GM12865 (cell line): ENCODE measurements at regions not wholly inside any gene's neighbourhood (a gene's known extent, or its start where the extent isn't known, plus 50 kb on each side); places are given as distances from the start of the nearest gene placed in this dataset.

Source experiments
- DNase-seq: peaks from one replicate; pipeline ENCODE4 v3.0.0; 2010; ENCODE audit warnings: low read depth
- H3K4me3 ChIP-seq: 2 replicates; pipeline ENCODE4 v1.5.1; 2011; ENCODE audit warnings: mild to moderate bottlenecking, low read depth, low read length, control low read depth
- TF ChIP-seq, protein P1 (sequence below): IDR thresholded peaks from 2 replicates; pipeline ENCODE4 v1.5.1; 2011; ENCODE audit warnings: low read length, control low read depth, low read depth, inconsistent platforms; ENCODE audit not compliant: insufficient read depth; ENCODE audit errors: missing control alignments

DNA sequence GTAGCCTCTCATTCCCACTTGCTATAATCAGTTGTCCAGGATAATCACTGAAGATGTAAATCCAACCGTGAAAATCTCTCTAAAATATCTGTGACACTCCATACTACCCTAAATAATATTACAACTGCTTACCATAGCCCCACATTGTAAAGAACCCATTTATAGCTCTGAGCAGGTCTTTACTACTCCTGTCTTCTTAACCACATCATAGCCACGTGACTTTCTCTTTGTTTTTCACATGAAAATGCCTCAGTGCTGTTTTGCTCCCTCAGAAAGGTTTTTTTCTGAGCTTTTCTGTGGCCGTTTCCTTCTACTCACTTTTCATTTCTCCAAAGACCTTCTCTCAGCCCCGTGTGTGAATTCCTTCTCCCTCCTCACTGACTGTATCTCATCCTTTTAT is 662.2 kb upstream of the ADARB2 start:
- DNase-seq = no peak
- TF ChIP-seq, protein P1, sequence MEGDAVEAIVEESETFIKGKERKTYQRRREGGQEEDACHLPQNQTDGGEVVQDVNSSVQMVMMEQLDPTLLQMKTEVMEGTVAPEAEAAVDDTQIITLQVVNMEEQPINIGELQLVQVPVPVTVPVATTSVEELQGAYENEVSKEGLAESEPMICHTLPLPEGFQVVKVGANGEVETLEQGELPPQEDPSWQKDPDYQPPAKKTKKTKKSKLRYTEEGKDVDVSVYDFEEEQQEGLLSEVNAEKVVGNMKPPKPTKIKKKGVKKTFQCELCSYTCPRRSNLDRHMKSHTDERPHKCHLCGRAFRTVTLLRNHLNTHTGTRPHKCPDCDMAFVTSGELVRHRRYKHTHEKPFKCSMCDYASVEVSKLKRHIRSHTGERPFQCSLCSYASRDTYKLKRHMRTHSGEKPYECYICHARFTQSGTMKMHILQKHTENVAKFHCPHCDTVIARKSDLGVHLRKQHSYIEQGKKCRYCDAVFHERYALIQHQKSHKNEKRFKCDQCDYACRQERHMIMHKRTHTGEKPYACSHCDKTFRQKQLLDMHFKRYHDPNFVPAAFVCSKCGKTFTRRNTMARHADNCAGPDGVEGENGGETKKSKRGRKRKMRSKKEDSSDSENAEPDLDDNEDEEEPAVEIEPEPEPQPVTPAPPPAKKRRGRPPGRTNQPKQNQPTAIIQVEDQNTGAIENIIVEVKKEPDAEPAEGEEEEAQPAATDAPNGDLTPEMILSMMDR = no peak
- H3K4me3 ChIP-seq = no peak overlapping the region

DNA sequence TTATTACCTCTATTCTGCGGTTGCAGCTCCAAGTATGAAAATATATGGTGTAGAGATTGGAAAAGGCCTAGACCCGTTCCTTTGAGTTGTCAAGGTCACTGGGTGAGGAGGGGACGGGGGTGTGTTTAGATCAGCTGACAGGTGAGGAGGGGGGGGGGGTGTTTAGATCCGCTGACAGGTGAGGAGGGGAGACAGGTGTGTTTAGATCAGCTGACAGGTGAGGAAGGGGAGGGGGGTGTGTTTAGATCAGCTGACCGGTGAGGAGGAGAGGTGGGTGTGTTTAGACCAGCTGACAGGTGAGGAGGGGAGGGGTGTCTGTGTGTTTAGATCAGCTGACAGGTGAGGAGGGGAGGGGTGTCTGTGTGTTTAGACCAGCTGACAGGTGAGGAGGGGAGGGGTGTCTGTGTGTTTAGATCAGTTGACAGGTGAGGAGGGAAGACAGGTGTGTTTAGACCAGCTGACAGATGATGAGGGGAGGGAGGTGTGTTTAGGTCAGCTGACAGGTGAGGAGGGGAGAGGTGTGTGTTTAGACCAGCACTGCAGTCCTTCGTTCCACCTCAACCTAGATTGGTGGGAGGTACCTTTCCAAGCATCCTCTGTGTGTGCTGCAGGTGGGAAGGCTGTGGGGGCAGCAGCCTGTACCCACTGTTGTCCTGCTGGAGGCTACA is 655.0 kb upstream of the ADARB2 start:
- TF ChIP-seq, protein P1 = no peak
- H3K4me3 ChIP-seq = no peak overlapping the region
- DNase-seq = no peak

DNA sequence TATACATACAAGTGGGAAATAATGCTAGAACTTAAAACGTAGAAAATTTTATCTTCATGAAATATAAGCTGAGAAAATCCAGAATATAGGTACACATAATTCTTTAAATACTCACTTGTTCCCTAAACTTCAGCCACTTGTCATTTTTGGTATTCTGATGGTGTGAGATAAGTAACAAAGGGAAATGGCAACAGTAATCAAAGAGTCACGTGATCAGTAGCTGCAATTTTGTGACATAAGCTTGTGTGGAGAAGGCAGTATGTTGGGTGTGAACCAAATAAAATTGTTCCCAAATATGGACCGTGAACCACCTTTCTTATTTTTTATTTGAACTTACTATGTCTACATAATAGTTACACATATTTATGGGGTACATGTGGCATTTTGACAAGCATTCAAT is 650.3 kb upstream of the ADARB2 start:
- H3K4me3 ChIP-seq = no peak overlapping the region
- TF ChIP-seq, protein P1 = no peak
- no peak for DNase-seq

GRCh38 chr10:2387261-2387660 is 649.9 kb upstream of the ADARB2 start:
- no peak overlapping the region for H3K4me3 ChIP-seq
- DNase-seq = no peak
- TF ChIP-seq, protein P1 = no peak

- no peak for DNase-seq
- TF ChIP-seq, protein P1 = no peak
Observed at GRCh38 chr10:2380218-2380617, 642.9 kb upstream of the ADARB2 start.

DNA sequence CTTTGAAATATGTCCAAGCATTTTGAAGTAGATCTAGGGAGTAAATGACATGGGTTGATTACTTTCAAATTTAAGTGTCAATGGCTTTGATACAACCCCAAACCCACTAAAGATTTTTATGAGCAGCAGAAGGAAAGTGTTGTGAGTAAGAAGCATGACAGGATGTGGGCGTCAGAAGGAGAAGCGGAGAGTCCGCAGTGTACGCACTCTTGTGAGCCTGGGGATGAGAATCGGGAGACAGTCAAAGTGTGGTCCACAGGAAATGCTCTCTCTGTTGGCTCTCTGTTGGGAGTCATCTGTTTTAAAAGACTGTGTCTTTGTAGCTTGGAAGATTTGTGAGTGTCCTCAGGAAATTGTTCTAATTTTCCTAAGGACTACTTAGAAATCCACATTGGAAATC is 629.8 kb upstream of the ADARB2 start:
- TF ChIP-seq, protein P1 = no peak
- DNase-seq = no peak
- H3K4me3 ChIP-seq = no peak overlapping the region

More at GRCh38 chr10:2380218-2380617, 642.9 kb upstream of the ADARB2 start:
- H3K4me3 ChIP-seq = no peak overlapping the region
